Brain microvascular endothelial cell (primary cell): ENCODE measurements at regions not wholly inside any gene's neighbourhood (a gene's known extent, or its start where the extent isn't known, plus 50 kb on each side); places are given as distances from the start of the nearest gene placed in this dataset.

Experiments used
- DNase-seq: peaks from one replicate; pipeline ENCODE4 v3.0.0-alpha.2; 2020
- H3K27ac ChIP-seq: fragments of 250-450 bp; sonication (Bioruptor Pico); 2 replicates; pipeline ENCODE4 v1.5.1; 2020; ENCODE audit warnings: mild to moderate bottlenecking, moderate library complexity
- H3K27me3 ChIP-seq: fragments of 250-450 bp; sonication (Bioruptor Pico); replicated peaks from 2 replicates; pipeline ENCODE4 v1.5.1; 2020; ENCODE audit warnings: mild to moderate bottlenecking
- H3K36me3 ChIP-seq: fragments of 250-450 bp; sonication (Bioruptor Pico); replicated peaks from 2 replicates; pipeline ENCODE4 v1.5.1; 2020; ENCODE audit warnings: mild to moderate bottlenecking
- H3K4me3 ChIP-seq: 2 replicates; pipeline ENCODE4 v1.5.1; 2011; ENCODE audit warnings: low read depth, mild to moderate bottlenecking, control low read depth, low read length, moderate library complexity
- in situ Hi-C: cut with HindIII; loops from 2 replicates; pipeline ENCODE4 v1.10.0; 2017; ENCODE audit warnings: low sequenced_read_pairs, low pct_ligation_motif_present
- TF ChIP-seq, protein P1 (sequence below): IDR thresholded peaks from 2 replicates; pipeline ENCODE4 v1.5.1; 2011; ENCODE audit warnings: low read depth, mild to moderate bottlenecking, moderate library complexity, low read length, control low read depth, inconsistent platforms; ENCODE audit errors: missing control alignments

DNA sequence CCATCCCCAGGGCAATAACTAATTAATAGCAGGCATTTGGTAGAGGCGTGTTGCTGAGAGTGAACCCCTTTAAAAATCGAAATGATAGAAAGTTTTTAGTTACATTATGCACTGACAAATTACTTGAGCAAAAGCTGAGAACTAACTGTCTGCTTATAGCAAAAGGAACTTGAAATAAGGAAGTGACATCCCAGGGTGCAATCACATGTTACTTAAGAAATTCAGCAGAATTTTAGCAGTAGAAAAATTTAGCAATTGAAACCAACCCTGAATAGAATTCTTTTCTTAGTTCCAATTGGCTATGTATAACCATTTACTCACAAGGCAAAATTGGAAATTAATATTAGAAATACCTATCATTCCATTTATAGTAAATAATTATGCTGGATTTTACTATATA lies 139.5 kb upstream of the SAMSN1 start:
- in situ Hi-C loops = no loop called here

DNA sequence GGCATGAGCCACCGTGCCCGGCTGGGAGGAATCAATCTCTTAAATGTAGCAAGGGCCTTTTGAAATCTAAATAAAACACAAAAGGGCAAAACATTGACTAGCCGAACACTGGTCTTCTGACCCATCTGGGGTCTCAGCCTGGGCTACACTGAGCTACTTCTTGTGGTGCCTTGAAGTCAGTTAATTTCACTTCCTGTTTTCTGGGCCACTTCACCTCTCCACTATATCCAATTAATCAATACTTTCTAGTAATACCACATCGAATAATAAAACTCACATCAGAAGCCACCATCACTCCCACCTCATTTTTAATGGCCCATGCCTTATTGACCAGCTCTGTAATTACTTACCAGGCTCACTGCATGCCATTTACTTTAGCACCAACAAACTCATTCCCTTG lies 138.0 kb upstream of the SAMSN1 start:
- no peak overlapping the region for H3K27ac ChIP-seq

More for the DNA sequence above, 139.5 kb upstream of the SAMSN1 start:
- Histone ChIP-seq H3K36me3 (no peaks in the 10 kb centered on the region), H3K4me3 (no peak overlapping the region), H3K27ac (no peak overlapping the region), H3K27me3 (no peaks in the 10 kb centered on the region)
- TF ChIP-seq, protein P1, sequence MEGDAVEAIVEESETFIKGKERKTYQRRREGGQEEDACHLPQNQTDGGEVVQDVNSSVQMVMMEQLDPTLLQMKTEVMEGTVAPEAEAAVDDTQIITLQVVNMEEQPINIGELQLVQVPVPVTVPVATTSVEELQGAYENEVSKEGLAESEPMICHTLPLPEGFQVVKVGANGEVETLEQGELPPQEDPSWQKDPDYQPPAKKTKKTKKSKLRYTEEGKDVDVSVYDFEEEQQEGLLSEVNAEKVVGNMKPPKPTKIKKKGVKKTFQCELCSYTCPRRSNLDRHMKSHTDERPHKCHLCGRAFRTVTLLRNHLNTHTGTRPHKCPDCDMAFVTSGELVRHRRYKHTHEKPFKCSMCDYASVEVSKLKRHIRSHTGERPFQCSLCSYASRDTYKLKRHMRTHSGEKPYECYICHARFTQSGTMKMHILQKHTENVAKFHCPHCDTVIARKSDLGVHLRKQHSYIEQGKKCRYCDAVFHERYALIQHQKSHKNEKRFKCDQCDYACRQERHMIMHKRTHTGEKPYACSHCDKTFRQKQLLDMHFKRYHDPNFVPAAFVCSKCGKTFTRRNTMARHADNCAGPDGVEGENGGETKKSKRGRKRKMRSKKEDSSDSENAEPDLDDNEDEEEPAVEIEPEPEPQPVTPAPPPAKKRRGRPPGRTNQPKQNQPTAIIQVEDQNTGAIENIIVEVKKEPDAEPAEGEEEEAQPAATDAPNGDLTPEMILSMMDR = no peak
- no peak for DNase-seq

DNA sequence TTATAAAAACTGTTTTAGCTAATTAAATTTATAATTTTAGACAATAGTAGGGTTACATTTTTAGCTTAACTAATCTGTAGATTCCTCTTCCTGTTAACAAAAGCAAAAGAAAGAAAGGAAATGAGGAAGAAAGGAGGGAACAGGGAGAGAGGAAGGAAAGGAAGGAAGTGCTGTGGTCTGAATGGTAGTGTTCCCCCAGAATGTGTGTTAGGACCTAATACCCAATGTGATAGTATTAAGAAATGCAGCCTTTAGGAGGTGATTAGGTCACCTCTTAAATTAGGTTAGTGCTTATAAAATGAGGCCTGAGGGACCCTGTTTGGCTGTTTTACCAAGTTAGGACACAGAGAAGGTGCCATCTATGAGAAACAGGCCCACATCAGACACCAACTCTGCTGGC lies 136.9 kb upstream of the SAMSN1 start:
- TF ChIP-seq, protein P1 = no peak
- H3K27ac ChIP-seq = no peak overlapping the region
- in situ Hi-C loops = no loop called here

More for the DNA sequence above, 138.0 kb upstream of the SAMSN1 start:
- in situ Hi-C loops = no loop called here
- TF ChIP-seq, protein P1 = no peak
- no peak for DNase-seq
- no peaks in the 10 kb centered on the region for H3K36me3 ChIP-seq
- H3K27me3 ChIP-seq = no peaks in the 10 kb centered on the region
- H3K4me3 ChIP-seq = no peak overlapping the region

GRCh38 chr21:14678973-14679574 lies 133.0 kb upstream of the SAMSN1 start:
- H3K27ac ChIP-seq = no peak overlapping the region
- no peaks in the 10 kb centered on the region for H3K27me3 ChIP-seq
- no peak overlapping the region for H3K4me3 ChIP-seq
- no peak for DNase-seq
- TF ChIP-seq, protein P1 = no peak
- H3K36me3 ChIP-seq = no peaks in the 10 kb centered on the region
- in situ Hi-C loops = no loop called here

More for the DNA sequence above, 136.9 kb upstream of the SAMSN1 start:
- Histone ChIP-seq H3K4me3 (no peak overlapping the region), H3K36me3 (no peaks in the 10 kb centered on the region), H3K27me3 (no peaks in the 10 kb centered on the region)
- no peak for DNase-seq

- Histone ChIP-seq H3K36me3 (no peaks in the 10 kb centered on the region), H3K27me3 (no peaks in the 10 kb centered on the region), H3K4me3 (no peak overlapping the region), H3K27ac (no peak overlapping the region)
- TF ChIP-seq, protein P1 = no peak
- no peak for DNase-seq
- in situ Hi-C loops = no loop called here
Measured at GRCh38 chr21:14677639-14678179, 131.6 kb upstream of the SAMSN1 start.

- in situ Hi-C loops = no loop called here
- H3K4me3 ChIP-seq = no peak overlapping the region
- no peaks in the 10 kb centered on the region for H3K27me3 ChIP-seq
- DNase-seq = no peak
- no peak overlapping the region for H3K27ac ChIP-seq
- H3K36me3 ChIP-seq = no peaks in the 10 kb centered on the region
- TF ChIP-seq, protein P1 = no peak
Measured at GRCh38 chr21:14677013-14677412, 130.9 kb upstream of the SAMSN1 start.
